ENCODE measurements at regions not wholly inside any gene's neighbourhood (a gene's known extent, or its start where the extent isn't known, plus 50 kb on each side); places are given as distances from the start of the nearest gene placed in this dataset.

DNA sequence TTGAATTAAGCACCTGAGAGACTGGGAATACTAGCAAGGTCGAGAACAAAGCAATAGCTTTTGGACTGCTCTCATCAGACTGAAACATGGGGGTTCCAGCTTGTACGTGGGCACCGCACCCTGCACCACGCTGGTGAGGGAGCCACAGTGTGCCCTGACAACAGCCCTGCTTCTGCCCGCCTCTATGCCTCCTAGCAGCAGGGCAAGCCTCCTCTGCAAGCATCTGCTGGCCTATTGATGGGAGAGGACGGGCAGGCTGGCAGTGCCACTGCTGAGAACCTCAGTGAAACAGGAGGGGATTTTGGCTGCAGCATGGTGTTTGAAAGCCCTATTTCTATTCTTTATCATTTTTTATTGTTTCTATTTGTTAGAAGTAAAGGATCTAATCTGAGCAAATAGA, 146.1 kb upstream of the OTOS start:
- TF ChIP-seq, protein P1, sequence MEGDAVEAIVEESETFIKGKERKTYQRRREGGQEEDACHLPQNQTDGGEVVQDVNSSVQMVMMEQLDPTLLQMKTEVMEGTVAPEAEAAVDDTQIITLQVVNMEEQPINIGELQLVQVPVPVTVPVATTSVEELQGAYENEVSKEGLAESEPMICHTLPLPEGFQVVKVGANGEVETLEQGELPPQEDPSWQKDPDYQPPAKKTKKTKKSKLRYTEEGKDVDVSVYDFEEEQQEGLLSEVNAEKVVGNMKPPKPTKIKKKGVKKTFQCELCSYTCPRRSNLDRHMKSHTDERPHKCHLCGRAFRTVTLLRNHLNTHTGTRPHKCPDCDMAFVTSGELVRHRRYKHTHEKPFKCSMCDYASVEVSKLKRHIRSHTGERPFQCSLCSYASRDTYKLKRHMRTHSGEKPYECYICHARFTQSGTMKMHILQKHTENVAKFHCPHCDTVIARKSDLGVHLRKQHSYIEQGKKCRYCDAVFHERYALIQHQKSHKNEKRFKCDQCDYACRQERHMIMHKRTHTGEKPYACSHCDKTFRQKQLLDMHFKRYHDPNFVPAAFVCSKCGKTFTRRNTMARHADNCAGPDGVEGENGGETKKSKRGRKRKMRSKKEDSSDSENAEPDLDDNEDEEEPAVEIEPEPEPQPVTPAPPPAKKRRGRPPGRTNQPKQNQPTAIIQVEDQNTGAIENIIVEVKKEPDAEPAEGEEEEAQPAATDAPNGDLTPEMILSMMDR (IDR thresholded peaks at IDR 0.05; ENCODE audit: insufficient read depth, low read depth, low read length, missing control alignments) = no peak
- no peak overlapping the region for H3K4me3 ChIP-seq (ENCODE audit: low read length)
- no peak for DNase-seq (ENCODE audit: low read depth)

DNA sequence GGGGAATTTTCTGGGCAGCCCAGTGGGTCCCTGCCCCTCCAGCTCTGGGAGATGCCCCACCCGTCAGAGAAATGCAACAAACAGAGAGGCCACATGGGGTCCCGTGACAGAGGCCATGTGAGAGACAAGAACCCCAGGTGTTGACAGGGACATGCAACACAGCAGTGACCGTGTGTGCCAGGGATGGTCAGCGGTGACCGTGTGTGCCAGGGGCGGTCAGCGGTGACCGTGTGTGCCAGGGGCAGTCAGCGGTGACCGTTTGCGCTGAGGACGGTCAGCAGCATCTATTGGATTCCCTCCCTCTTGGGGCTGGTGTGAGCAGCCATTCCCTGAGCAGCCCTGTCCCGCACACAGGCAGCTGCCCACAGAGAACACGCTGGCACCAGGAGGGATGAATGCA, 146.6 kb upstream of the OTOS start:
- no peak for DNase-seq (ENCODE audit: low read depth)
- H3K4me3 ChIP-seq (ENCODE audit: low read length) = no peak overlapping the region
- TF ChIP-seq, protein P1 (IDR thresholded peaks at IDR 0.05; ENCODE audit: insufficient read depth, low read depth, low read length, missing control alignments) = no peak

DNA sequence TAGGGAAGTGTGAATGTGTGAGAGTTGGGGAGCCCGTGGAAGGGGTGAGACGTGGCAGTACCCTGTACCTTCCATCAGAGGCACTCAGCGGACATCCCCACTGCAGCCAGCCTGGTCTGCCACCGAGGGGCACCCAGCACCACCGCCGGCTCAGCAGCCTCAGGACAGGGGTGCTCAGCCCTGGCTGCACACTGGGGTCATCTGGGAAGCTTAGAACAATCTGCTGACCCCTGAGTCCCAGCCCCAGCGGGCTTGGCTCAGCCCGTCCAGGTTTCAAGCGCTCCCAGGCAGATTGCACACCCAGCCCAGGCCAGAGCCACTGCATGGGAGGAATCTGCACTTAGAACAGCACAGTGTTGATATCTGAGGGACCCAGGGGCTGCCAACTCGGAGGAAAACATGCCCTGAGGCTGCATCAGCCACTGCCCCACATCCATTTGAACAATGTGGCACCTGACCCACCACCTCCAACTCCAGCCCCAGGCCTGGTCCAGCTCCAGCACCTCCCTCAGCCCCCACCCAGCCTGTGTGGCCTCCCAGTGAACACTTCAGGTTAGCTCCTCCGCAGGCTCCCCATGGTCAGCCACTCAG, 147.1 kb upstream of the OTOS start:
- TF ChIP-seq, protein P1 (IDR thresholded peaks at IDR 0.05; ENCODE audit: insufficient read depth, low read depth, low read length, missing control alignments) = no peak
- no peak overlapping the region for H3K4me3 ChIP-seq (ENCODE audit: low read length)
- no peak for DNase-seq (ENCODE audit: low read depth)

DNA sequence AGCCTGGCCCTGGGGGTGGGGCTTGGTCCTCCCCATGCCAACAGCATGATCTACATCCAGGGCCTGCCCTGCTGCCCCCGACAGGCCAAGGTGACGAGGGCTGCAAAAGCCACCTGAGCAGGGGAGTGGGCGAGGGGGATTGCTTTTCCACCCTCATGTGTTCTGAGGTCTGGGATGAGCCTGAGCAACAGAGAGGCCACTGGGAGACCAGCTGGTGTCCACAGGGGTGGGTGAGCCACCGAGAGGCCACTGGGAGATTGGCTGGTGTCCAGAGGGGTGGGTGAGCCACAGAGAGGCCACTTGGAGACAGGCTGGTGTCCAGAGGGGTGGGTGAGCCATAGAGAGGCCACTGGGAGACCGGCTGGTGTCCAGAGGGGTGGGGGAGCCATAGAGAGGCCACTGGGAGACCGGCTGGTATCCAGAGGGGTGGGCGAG, 147.4 kb upstream of the GPC1 start:
- TF ChIP-seq, protein P1 (IDR thresholded peaks at IDR 0.05; ENCODE audit: insufficient read depth, low read depth, low read length, missing control alignments) = no peak
- DNase-seq (ENCODE audit: low read depth) = no peak
- no peak overlapping the region for H3K4me3 ChIP-seq (ENCODE audit: low read length)

DNA sequence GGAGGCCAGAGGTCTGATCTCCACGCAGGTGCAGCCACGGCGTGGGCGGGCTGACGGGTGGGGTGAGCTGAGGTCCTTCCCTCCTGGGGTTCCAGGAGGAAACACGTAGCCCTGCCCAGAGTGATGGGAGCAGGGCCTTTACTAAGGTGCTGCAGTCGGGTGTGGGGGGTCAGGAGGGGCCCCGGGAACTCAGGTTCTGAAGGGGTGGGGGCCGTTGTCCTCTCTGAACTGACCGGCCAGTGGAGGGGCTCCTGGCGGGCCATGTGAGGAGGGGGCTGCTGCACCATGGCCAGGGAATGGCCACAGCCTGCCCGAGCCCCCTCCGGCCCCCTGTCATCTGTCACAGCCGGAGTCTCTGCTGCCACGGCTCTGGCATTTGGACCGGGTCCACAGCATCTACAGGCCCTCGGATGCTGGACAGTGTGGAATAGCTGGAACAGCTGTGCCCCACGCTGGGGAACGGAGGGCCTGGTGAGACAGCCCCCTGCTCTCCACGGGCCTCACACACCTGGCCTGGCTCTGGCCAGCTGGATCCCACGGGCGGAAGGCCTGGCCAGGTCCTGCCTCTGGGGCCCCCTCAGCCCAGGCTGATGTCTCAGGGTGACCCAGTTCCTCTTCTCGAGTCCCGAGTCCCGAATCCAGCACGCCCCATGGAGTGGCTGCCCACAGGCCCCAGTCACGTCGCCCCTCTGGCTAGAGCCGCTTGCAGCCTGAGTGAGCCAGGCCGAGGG, 145.6 kb upstream of the GPC1 start:
- TF ChIP-seq, protein P1 (IDR thresholded peaks at IDR 0.05; ENCODE audit: insufficient read depth, low read depth, low read length, missing control alignments) = no peak
- no peak for DNase-seq (ENCODE audit: low read depth)
- no peak overlapping the region for H3K4me3 ChIP-seq (ENCODE audit: low read length)

DNA sequence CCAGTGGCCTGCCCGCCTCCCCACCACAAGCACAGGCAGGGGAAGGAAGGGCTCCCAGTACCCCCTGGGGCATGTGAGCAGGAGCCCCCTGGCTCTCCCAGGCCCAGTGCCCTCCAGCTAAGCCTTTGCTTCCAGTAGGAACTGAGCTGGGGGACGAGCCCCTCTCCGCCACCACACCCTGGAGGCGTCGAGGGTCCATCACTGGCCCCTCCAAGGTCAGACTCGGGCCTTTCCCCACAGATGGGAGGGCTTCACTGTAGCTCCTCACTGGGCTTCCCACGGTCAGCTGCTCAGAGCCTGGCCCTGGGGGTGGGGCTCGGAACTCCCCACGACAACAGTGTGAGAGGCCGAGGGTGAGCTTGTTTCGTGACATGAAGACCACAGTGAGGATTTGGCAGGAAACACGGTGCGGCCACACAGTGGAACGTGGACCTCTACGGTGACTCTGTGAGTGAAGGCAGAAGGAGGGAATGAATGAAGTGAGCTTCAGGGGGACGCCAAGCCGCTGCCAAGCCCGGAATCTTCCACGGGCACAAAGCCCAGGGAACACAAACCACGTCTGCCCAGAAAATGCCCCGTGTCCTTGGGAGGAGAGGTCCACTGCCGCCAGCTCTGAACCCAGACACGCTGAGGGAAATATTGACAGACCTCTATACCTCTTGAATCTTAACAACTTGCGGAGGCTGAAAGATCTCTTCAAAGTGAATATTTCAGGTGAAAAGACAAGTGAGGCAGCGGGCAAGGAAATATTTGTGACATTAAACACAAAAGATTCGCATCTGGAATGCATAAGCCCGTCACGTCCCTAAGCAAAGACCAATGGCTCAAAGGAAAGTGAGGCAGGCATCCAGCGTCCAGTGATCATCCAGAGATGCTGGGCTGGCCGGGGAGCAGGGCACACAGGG, 144.8 kb upstream of the GPC1 start:
- H3K4me3 ChIP-seq (ENCODE audit: low read length) = no peak overlapping the region
- no peak for DNase-seq (ENCODE audit: low read depth)
- TF ChIP-seq, protein P1 (IDR thresholded peaks at IDR 0.05; ENCODE audit: insufficient read depth, low read depth, low read length, missing control alignments) = no peak

Measured in epithelial cell of esophagus (primary cell).